GM12875 (cell line): ENCODE measurements at regions not wholly inside any gene's neighbourhood (a gene's known extent, or its start where the extent isn't known, plus 50 kb on each side); places are given as distances from the start of the nearest gene placed in this dataset.

Source experiments
- H3K4me3 ChIP-seq: one replicate; pipeline ENCODE4 v1.5.1; 2011; ENCODE audit warnings: low read depth, low read length, control low read depth
- CTCF ChIP-seq: IDR thresholded peaks from 2 replicates; pipeline ENCODE4 v1.5.1; 2011; ENCODE audit warnings: low read depth, mild to moderate bottlenecking, control low read depth, inconsistent platforms, low read length, moderate library complexity, borderline replicate concordance; ENCODE audit not compliant: insufficient read depth

GRCh38 chr7:49322476-49322875 is 398.1 kb downstream of the CDC14C start:
- no peak for TF ChIP-seq CTCF
- no peak overlapping the region for H3K4me3 ChIP-seq

- no peak for TF ChIP-seq CTCF
- H3K4me3 ChIP-seq: no peak overlapping the region
Measured at GRCh38 chr7:49324040-49324439, 399.7 kb downstream of the CDC14C start.

GRCh38 chr7:49324707-49325106 is 400.4 kb downstream of the CDC14C start:
- no peak overlapping the region for H3K4me3 ChIP-seq
- TF ChIP-seq CTCF: no peak

GRCh38 chr7:49325571-49325970 is 401.2 kb downstream of the CDC14C start:
- H3K4me3 ChIP-seq: no peak overlapping the region
- no peak for TF ChIP-seq CTCF

- TF ChIP-seq CTCF: no peak
- no peak overlapping the region for H3K4me3 ChIP-seq
Measured at GRCh38 chr7:49327155-49327554, 402.8 kb downstream of the CDC14C start.

- no peak for TF ChIP-seq CTCF
- H3K4me3 ChIP-seq: no peak overlapping the region
Measured at GRCh38 chr7:49333180-49333881, 409.0 kb downstream of the CDC14C start.

GRCh38 chr7:49341849-49342248 is 417.5 kb downstream of the CDC14C start:
- H3K4me3 ChIP-seq: no peak overlapping the region

More at GRCh38 chr7:49341849-49342248, 417.5 kb downstream of the CDC14C start:
- no peak for TF ChIP-seq CTCF
